GM18505 (cell line): ENCODE measurements at regions not wholly inside any gene's neighbourhood (a gene's known extent, or its start where the extent isn't known, plus 50 kb on each side); places are given as distances from the start of the nearest gene placed in this dataset.

ENCODE experiments used
- ATAC-seq: cut with Tn5 transposase; IDR thresholded peaks from one replicate; pipeline ENCODE4 v1.9.1; 2021; ENCODE audit not compliant: unreplicated experiment
- POLR2A ChIP-seq: IDR thresholded peaks from 4 replicates; pipeline ENCODE4 v1.6.1; 2011; ENCODE audit warnings: borderline replicate concordance; ENCODE audit not compliant: insufficient read depth, insufficient read length; ENCODE audit errors: extremely low read depth

- TF ChIP-seq POLR2A, result no peak
- no peak for ATAC-seq
These were observed 324.7 kb downstream of the FOXL1 start for GRCh38 chr16:86903068-86903467.

GRCh38 chr16:86905302-86905701 lies 327.0 kb downstream of the FOXL1 start:
- ATAC-seq, result no peak
- TF ChIP-seq POLR2A, result no peak

- no peak for ATAC-seq
- no peak for TF ChIP-seq POLR2A
These were observed 328.3 kb downstream of the FOXL1 start for GRCh38 chr16:86906623-86907022.

DNA sequence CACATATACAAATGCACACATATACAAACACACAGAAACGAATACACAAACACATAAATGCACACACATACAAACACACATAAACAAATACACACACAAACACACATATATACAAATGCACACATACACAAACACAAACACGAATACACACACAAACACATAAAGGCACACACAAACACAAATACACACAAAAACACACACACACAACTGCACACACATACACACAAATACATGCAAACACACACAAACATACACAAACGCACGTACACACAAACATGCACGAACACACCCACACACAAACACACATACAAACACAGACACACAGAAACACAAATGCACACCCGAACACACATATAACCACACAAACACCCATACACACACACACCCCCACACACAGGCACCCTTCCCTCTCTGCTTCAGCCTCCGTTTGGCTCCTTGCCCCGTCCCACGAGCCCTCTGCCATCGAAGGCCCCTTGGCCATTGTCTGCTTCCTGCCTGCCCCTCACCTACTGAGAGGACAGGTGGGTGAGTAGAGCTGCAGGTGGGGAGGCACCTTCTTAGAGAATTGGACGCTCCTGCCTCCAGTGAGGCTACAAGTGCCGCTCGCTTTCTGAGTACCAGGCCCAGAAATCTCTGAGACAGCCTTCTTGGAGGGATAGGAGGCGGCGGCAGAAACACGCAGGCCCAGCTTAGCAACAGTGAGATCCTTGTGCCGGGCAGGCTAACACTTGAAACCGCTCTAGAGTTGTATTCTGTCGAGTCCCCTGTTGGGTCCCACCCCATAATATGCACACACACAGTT lies 331.2 kb downstream of the FOXL1 start:
- ATAC-seq, result no peak
- TF ChIP-seq POLR2A, result no peak

GRCh38 chr16:86910161-86910769 lies 331.9 kb downstream of the FOXL1 start:
- no peak for TF ChIP-seq POLR2A
- ATAC-seq, result no peak

DNA sequence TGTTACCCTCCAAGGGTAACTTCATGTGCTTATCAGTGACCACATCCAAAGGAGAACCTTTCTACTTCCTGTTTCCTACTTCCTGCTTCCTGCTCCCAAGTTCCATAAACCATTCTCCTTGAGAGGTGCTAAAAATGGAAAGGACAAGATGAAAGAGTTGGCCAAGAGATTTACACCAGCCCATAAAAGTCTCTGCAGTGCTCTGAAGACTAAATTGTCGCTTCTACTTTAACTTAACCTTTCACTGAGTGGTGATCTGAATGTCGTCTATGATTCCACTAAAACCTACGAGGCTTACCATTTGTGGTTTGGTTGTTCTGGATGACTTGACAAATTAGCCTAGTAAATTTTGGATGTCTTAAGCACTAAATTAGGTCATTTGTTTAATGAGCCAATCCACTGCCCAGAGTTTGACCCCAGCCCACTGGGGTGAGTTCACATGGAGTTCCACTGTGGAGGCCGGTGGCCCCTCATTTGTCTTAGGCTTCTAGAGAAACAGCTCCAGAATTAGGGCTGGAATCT lies 333.1 kb downstream of the FOXL1 start:
- no peak for ATAC-seq
- TF ChIP-seq POLR2A, result no peak

DNA sequence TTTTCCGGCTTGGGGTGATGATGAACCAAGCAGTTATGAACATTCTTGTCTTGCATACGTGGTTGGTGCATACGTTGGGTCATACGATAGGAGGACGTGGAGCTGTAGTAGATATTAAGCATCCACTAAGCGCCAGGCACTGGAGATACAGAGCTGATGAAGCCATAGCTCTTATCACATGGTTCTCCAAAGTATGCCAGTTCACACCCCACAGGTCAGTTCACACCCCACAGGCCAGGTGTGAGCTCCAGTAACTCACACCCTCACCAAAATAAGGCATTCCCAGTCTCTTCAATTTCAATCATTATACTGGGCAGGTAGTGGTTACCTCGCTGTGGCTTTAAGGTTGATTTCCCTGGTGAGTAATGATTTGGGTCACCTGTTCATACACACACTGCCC lies 335.5 kb downstream of the FOXL1 start:
- no peak for ATAC-seq
- TF ChIP-seq POLR2A, result no peak

DNA sequence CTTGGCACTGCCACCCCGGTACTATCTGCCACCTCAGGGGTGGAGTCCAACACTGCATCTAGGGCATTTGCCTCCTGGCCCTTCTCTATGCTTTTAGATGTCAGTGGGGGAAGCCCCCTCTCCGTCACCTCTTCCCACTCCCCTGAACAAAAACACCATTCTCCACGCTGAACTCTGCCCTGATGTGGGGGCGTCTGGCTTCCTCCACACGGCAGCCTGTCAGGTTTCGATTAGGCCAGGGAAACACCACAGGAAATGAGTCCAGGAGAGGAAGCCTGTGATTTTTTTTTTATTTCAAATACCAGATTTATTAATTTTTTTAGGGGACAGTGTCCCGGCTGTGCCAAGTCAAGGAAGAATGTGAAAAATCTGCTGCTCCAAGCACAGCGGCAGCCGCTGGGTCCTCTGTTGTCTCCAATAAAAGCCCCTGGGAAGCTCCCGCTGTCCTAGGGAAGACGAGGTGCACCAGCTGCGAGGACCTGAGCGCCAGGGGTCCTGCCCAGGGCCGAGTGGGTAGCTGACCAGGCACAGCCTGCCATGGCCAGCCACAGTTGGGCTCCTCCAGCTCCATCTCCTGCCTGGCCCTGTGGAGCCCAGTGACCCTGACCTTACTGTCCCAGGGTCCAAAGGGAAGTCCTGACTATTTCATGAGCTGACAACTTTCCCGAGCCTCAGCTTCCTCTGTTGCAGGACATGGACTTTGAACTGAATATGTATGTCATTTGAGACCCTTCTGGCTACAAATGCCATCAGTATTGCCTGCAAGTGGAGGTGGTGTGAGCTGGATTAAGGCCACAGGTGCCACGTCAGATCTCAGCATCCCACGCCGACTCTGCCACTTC lies 336.7 kb downstream of the FOXL1 start:
- no peak for ATAC-seq
- no peak for TF ChIP-seq POLR2A

- TF ChIP-seq POLR2A, result no peak
- ATAC-seq, result no peak
These were observed 339.4 kb downstream of the FOXL1 start for GRCh38 chr16:86917471-86918365.

DNA sequence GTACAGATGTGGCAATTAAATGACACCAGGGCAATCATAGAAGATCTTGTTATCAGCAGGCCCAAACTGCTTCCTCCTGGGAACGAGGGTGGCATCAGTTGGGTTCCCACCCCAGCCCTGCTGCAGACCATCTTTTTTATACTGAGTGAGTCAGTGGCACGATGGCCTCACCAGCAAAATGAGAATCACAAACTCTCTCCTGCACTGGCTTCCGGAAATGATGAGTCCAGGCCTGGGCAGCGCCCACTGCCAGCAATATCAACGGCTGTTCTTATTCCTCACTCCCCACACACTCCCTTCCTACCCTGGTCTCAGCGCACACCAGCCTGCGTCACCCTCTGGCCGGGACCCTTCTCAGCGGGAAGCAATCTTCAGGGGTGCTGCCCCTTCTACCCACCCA lies 340.3 kb downstream of the FOXL1 start:
- no peak for ATAC-seq
- TF ChIP-seq POLR2A, result no peak

DNA sequence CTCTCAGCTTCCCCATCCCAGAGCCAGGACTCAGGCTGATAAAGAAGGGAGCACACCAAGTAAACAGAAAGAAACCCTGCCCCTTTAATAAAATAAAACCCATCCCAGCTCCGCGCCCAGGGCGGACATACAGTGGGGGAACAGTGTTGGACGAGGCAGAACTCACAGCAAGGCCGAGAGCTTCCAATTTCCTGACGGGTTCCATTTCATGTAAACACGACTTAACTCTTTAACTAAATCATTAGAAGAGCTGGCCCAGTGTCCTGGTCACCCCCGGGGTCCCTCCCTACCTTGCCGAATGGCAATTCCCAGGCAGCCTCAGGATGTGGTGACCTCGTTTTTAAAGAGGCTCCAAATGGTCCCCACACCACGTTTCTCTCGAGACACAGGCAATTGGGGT lies 340.7 kb downstream of the FOXL1 start:
- no peak for TF ChIP-seq POLR2A
- no peak for ATAC-seq

DNA sequence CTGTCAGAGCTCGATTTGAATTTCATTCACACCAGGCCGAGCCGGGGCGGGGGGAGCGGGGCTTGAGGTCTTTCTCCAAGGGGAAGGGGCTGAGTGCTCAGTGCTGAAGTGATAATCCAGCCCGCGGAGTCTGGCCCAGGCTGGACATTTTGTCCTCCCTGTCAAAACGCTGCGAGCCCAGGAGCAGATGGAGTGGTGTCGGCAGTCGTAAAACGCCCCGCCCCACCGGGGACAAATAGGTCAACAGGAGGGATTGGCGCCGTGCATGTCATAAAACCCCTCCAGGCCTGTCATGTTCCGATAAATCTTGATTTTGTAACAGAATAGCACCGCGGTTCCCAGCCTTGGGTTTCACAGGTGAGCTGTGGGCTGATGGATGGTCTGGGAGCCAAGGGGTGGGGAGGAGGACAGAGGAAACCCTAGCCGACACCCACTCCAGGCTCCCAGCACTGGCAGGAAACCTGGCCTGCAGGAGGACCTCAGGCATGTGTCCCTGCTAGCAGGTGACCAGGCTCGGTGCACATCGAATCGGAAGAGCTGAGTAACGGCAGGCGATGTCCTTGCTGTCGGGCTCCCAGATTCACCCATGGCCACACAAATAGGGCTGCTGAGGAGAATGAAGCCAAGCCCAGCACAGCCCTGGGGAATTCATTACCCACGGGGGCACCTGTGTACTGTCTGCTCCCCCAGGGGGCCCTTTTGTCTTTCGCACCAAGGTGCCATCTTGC lies 341.4 kb downstream of the FOXL1 start:
- TF ChIP-seq POLR2A, result no peak
- ATAC-seq, result no peak
